Osteocyte (in vitro differentiated cells): ENCODE measurements at regions not wholly inside any gene's neighbourhood (a gene's known extent, or its start where the extent isn't known, plus 50 kb on each side); places are given as distances from the start of the nearest gene placed in this dataset.

Source experiments
- DNase-seq: peaks from one replicate; pipeline ENCODE4 v3.0.0; 2021; ENCODE audit warnings: mixed read lengths; ENCODE audit not compliant: unreplicated experiment; ENCODE audit errors: extremely low spot score
- H3K27ac Mint-ChIP-seq: one replicate; pipeline ENCODE4 v1.8.0; 2021; ENCODE audit warnings: mild to moderate bottlenecking, mixed read lengths; ENCODE audit not compliant: unreplicated experiment
- H3K27me3 Mint-ChIP-seq: one replicate; pipeline ENCODE4 v1.8.0; 2021; ENCODE audit warnings: mixed read lengths; ENCODE audit not compliant: unreplicated experiment
- H3K36me3 Mint-ChIP-seq: one replicate; pipeline ENCODE4 v1.8.0; 2021; ENCODE audit warnings: mixed read lengths; ENCODE audit not compliant: unreplicated experiment
- H3K4me1 Mint-ChIP-seq: one replicate; pipeline ENCODE4 v1.8.0; 2021; ENCODE audit warnings: mixed read lengths; ENCODE audit not compliant: unreplicated experiment
- H3K4me3 Mint-ChIP-seq: one replicate; pipeline ENCODE4 v1.8.0; 2021; ENCODE audit warnings: mild to moderate bottlenecking, moderate library complexity, mixed read lengths; ENCODE audit not compliant: unreplicated experiment
- H3K9me3 Mint-ChIP-seq: one replicate; pipeline ENCODE4 v1.8.0; 2021; ENCODE audit warnings: mixed read lengths; ENCODE audit not compliant: unreplicated experiment
- TF ChIP-seq, protein P1 (sequence below): fragments of 200-600 bp; sonication (generic); IDR thresholded peaks from 2 replicates; pipeline ENCODE4 v1.5.0; 2021; ENCODE audit warnings: antibody characterized with exemption, mild to moderate bottlenecking, moderate library complexity

DNA sequence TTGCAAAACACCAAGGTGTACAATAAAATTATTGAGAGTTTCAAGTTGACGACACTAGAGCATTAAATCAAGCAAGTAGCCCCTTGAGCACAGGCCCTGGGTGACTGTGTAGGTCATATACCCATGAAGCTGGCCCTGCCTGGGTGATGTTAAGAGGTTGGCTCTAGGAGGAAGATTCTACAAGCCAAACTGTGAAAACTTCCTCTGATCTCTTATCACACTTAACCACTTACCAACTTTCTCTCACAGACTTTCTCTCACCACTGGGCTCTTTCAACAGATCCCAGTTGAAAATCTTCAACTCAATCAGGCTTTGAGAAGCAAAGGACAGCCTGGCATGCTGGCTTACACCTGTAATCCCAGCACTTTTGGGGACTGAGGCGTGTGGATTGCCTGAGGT lies 186.9 kb upstream of the BTG1 start:
- Mint-ChIP-seq H3K4me1 (peaks cover 7% of the 10 kb centered on the region), H3K36me3 (no peaks in the 10 kb centered on the region), H3K4me3 (no peak overlapping the region), H3K9me3 (no peaks in the 10 kb centered on the region), H3K27me3 (no peaks in the 10 kb centered on the region), H3K27ac (no peak overlapping the region)
- TF ChIP-seq, protein P1, sequence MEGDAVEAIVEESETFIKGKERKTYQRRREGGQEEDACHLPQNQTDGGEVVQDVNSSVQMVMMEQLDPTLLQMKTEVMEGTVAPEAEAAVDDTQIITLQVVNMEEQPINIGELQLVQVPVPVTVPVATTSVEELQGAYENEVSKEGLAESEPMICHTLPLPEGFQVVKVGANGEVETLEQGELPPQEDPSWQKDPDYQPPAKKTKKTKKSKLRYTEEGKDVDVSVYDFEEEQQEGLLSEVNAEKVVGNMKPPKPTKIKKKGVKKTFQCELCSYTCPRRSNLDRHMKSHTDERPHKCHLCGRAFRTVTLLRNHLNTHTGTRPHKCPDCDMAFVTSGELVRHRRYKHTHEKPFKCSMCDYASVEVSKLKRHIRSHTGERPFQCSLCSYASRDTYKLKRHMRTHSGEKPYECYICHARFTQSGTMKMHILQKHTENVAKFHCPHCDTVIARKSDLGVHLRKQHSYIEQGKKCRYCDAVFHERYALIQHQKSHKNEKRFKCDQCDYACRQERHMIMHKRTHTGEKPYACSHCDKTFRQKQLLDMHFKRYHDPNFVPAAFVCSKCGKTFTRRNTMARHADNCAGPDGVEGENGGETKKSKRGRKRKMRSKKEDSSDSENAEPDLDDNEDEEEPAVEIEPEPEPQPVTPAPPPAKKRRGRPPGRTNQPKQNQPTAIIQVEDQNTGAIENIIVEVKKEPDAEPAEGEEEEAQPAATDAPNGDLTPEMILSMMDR = no peak
- DNase-seq = no peak

DNA sequence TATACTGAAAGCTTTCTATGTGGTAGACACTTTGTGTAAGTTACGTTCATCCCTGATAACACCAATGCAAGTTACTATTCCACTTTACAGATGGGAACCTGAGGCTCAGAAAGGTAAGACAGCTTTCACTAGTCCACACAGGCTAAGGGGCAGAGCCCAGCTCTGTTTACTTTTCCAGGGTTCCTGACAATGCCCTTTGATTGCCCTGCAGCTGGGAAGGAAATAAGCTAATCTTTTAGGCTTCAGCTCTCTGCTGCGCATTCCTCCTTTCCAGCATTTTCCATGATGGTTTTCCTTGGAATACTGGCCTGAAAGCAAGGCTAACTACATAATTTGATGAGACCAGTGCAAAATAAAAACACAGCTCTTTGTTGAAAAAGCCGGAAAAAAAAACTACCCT lies 185.7 kb upstream of the BTG1 start:
- H3K27ac Mint-ChIP-seq = no peak overlapping the region
- no peaks in the 10 kb centered on the region for H3K27me3 Mint-ChIP-seq
- H3K4me3 Mint-ChIP-seq = no peak overlapping the region
- peaks cover 4% of the 10 kb centered on the region for H3K4me1 Mint-ChIP-seq
- DNase-seq = no peak
- no peaks in the 10 kb centered on the region for H3K9me3 Mint-ChIP-seq
- TF ChIP-seq, protein P1 = no peak
- H3K36me3 Mint-ChIP-seq = no peaks in the 10 kb centered on the region

DNA sequence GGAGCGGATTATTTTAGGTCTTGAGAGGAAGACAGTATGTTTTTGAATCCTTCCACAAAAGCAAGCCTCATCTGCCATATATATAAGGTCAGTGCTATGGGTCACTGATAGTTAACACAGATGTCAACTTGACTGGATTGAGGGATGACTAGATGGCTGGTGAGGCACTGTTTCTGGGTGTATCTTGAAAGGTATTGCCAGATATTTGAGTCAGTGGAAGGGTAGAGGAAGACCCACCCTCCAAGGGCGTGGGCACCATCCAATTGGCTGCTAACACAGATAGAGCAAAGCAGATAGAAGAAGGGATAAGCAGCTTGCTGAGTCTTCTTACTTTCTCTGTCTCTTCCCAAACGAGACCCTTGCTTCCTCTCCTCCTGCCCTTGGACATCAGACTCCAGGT lies 185.0 kb upstream of the BTG1 start:
- DNase-seq = no peak
- H3K36me3 Mint-ChIP-seq = no peaks in the 10 kb centered on the region
- H3K4me1 Mint-ChIP-seq = peaks cover 4% of the 10 kb centered on the region
- no peak overlapping the region for H3K4me3 Mint-ChIP-seq
- no peaks in the 10 kb centered on the region for H3K27me3 Mint-ChIP-seq
- no peak overlapping the region for H3K27ac Mint-ChIP-seq
- TF ChIP-seq, protein P1 = no peak
- no peaks in the 10 kb centered on the region for H3K9me3 Mint-ChIP-seq

DNA sequence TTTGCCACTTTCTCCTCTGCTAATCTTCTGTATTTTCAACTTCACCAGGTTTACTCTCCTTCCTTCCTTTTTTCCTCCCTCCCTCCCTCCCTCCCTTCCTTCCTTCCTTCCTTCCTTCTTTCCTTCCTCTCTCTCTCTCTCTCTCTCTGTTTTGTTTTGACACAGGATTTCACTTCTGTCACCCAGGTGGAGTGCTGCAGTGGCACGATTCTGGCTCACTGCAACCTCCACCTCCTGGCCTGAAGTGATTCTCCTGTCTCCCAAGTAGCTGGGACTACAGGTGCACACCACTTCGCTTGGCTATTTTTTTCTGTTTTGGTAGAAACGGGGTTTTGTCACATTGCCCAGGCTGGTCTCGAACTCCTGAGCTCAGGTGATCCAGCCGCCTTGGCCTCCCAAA lies 181.2 kb upstream of the BTG1 start:
- Mint-ChIP-seq H3K9me3 (peaks cover 6% of the 10 kb centered on the region), H3K36me3 (no peaks in the 10 kb centered on the region), H3K4me3 (no peak overlapping the region), H3K4me1 (no peaks in the 10 kb centered on the region), H3K27me3 (no peaks in the 10 kb centered on the region), H3K27ac (no peak overlapping the region)
- DNase-seq = no peak
- TF ChIP-seq, protein P1 = no peak

DNA sequence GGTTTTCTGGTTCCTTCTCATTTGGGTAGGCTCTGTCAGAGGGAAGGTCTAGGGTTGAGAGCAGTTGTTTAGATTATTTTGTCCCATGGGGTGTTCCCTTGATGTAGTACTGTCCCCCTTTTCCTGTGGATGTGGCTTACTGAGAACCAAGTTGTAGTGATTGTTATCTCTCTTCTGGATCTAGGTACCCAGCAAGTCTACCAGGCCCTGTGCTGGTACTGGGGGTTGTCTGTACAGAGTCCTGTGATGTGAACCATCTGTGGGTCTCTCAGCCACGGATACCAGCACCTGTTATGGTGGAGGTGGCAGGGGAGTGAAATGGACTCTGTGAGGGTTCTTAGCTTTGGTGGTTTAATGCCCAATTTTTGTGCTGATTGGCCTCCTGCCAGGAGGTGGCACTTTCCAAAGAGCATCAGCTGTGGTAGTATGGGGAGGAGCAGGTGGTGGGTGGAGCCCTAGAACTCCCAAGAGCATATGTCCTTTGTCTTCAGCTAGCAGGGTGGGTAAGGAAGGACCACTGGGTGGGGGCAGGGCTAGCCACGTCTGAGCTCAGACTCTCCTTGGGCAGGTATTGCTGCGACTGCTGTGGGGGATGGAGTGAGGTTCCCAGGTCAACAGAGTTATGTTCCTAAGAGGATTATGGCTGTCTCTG lies 179.3 kb upstream of the BTG1 start:
- no peak overlapping the region for H3K27ac Mint-ChIP-seq
- peaks cover 22% of the 10 kb centered on the region for H3K9me3 Mint-ChIP-seq
- no peaks in the 10 kb centered on the region for H3K4me1 Mint-ChIP-seq
- H3K4me3 Mint-ChIP-seq = no peak overlapping the region
- DNase-seq = no peak
- H3K36me3 Mint-ChIP-seq = no peaks in the 10 kb centered on the region
- no peaks in the 10 kb centered on the region for H3K27me3 Mint-ChIP-seq
- TF ChIP-seq, protein P1 = no peak
